ENCODE measurements at regions not wholly inside any gene's neighbourhood (a gene's known extent, or its start where the extent isn't known, plus 50 kb on each side); places are given as distances from the start of the nearest gene placed in this dataset.

GRCh38 chr6:126792340-126793085, 326.0 kb upstream of the RSPO3 start:
- DNase-seq (no peak), ATAC-seq (no peak)
- intact Hi-C loops (cut with DNase I) = no loop called here
- H3K36me3 ChIP-seq (replicated peaks in 1 of 2; ENCODE audit: insufficient read depth in 1 of 2, low read depth in 2 of 2) = no peaks in the 10 kb centered on the region
- no peak overlapping the region for H3K4me3 ChIP-seq
- WGBS, 2 donors = 57 to 58% methylated on average over 5 of the region's 5 CpGs
- H3K9me3 ChIP-seq = no peaks in the 10 kb centered on the region
- no peaks in the 10 kb centered on the region for H3K4me1 ChIP-seq
- H3K27ac ChIP-seq = no peak overlapping the region
- no peaks in the 10 kb centered on the region for H3K27me3 ChIP-seq
- no peak for TF ChIP-seq POLR2A (IDR thresholded peaks at IDR 0.05)
- TF ChIP-seq, protein P1, sequence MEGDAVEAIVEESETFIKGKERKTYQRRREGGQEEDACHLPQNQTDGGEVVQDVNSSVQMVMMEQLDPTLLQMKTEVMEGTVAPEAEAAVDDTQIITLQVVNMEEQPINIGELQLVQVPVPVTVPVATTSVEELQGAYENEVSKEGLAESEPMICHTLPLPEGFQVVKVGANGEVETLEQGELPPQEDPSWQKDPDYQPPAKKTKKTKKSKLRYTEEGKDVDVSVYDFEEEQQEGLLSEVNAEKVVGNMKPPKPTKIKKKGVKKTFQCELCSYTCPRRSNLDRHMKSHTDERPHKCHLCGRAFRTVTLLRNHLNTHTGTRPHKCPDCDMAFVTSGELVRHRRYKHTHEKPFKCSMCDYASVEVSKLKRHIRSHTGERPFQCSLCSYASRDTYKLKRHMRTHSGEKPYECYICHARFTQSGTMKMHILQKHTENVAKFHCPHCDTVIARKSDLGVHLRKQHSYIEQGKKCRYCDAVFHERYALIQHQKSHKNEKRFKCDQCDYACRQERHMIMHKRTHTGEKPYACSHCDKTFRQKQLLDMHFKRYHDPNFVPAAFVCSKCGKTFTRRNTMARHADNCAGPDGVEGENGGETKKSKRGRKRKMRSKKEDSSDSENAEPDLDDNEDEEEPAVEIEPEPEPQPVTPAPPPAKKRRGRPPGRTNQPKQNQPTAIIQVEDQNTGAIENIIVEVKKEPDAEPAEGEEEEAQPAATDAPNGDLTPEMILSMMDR (IDR thresholded peaks at IDR 0.05) = no peak

- DNase-seq = no peak
- Histone ChIP-seq H3K36me3 (replicated peaks in 1 of 2; ENCODE audit: insufficient read depth in 1 of 2, low read depth in 2 of 2) (no peaks in the 10 kb centered on the region), H3K4me3 (no peak overlapping the region), H3K9me3 (no peaks in the 10 kb centered on the region), H3K27ac (no peak overlapping the region), H3K4me1 (no peaks in the 10 kb centered on the region), H3K27me3 (no peaks in the 10 kb centered on the region)
- intact Hi-C loops (cut with DNase I) = no loop called here
- no peak for TF ChIP-seq POLR2A (IDR thresholded peaks at IDR 0.05)
- TF ChIP-seq, protein P1 (IDR thresholded peaks at IDR 0.05) = no peak
- ATAC-seq = no peak
These were observed 323.3 kb upstream of the RSPO3 start for GRCh38 chr6:126795161-126795560.

- no peak for DNase-seq
- WGBS, 2 donors = 48 to 51% methylated on average over 2 of the region's 2 CpGs
- no peak for TF ChIP-seq POLR2A (IDR thresholded peaks at IDR 0.05)
- TF ChIP-seq, protein P1 (IDR thresholded peaks at IDR 0.05) = no peak
- Histone ChIP-seq H3K27me3 (no peaks in the 10 kb centered on the region), H3K9me3 (no peaks in the 10 kb centered on the region), H3K4me3 (no peak overlapping the region), H3K4me1 (no peaks in the 10 kb centered on the region), H3K36me3 (replicated peaks in 1 of 2; ENCODE audit: insufficient read depth in 1 of 2, low read depth in 2 of 2) (no peaks in the 10 kb centered on the region), H3K27ac (no peak overlapping the region)
- intact Hi-C loops (cut with DNase I) = no loop called here
- ATAC-seq = no peak
These were observed 320.5 kb upstream of the RSPO3 start for GRCh38 chr6:126797981-126798380.

DNA sequence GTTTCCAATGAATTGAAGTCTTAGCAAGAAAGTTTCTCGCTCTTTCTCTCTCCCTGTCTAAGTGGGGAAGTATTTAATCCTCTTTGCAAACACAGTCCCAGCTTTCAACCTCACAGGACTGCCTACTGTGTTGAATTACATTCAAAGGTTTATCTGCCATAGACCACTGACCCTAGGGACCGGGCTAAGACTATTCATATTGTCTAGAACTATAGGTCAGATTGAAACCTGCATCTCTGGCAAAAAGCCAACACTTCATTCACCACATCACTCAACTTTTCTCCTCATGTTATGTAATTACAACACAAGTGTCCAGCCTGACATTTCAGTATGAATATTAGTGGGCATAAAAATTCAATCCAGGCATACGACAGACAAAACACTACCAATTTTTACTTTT, 314.7 kb upstream of the RSPO3 start:
- no peak overlapping the region for H3K27ac ChIP-seq
- intact Hi-C loops (cut with DNase I) = no loop called here

More for the DNA sequence above, 314.7 kb upstream of the RSPO3 start:
- ATAC-seq (no peak), DNase-seq (no peak)
- 36 to 38% methylated on average over 3 of the region's 3 CpGs for WGBS, 2 donors
- no peaks in the 10 kb centered on the region for H3K36me3 ChIP-seq (replicated peaks in 1 of 2; ENCODE audit: insufficient read depth in 1 of 2, low read depth in 2 of 2)
- H3K4me3 ChIP-seq = no peak overlapping the region
- H3K9me3 ChIP-seq = no peaks in the 10 kb centered on the region
- no peaks in the 10 kb centered on the region for H3K4me1 ChIP-seq
- TF ChIP-seq, protein P1 (IDR thresholded peaks at IDR 0.05) = no peak
- TF ChIP-seq POLR2A (IDR thresholded peaks at IDR 0.05) = no peak
- no peaks in the 10 kb centered on the region for H3K27me3 ChIP-seq

Data from body of pancreas (tissue), 4 donors.